OCI-LY3 (cell line): ENCODE measurements at regions not wholly inside any gene's neighbourhood (a gene's known extent, or its start where the extent isn't known, plus 50 kb on each side); places are given as distances from the start of the nearest gene placed in this dataset.

Source experiments
- H2AFZ ChIP-seq: fragments of 200-600, 300-600 bp; shearing (Covaris generic); 2 replicates; pipeline ENCODE4 v1.6.0; 2014; ENCODE audit warnings: antibody characterized with exemption, low read depth, low read length
- H3K27ac ChIP-seq: fragments of 200-600, 300-600 bp; sonication (generic); 2 replicates; pipeline ENCODE4 v1.5.1; 2014; ENCODE audit warnings: mild to moderate bottlenecking, low read length, moderate library complexity, mixed read lengths
- H3K27me3 ChIP-seq: fragments of 200-600, 300-600 bp; sonication (generic); 2 replicates; pipeline ENCODE4 v1.6.1; 2014; ENCODE audit warnings: low read depth, low read length, mixed read lengths
- H3K36me3 ChIP-seq: fragments of 200-600, 300-600 bp; sonication (generic); replicated peaks from 2 replicates; pipeline ENCODE3; 2014; ENCODE audit warnings: low read depth, low read length, mixed read lengths
- H3K4me1 ChIP-seq: fragments of 300-600, 200-600 bp; sonication (generic); 2 replicates; pipeline ENCODE4 v1.6.1; 2014; ENCODE audit warnings: low read length, mixed read lengths
- H3K4me2 ChIP-seq: fragments of 200-600, 300-600 bp; sonication (generic); 2 replicates; pipeline ENCODE4 v1.6.1; 2014; ENCODE audit warnings: low read length, mixed read lengths
- H3K4me3 ChIP-seq: fragments of 300-600, 200-600 bp; sonication (generic); 2 replicates; pipeline ENCODE4 v1.5.1; 2014; ENCODE audit warnings: antibody characterized with exemption, mild to moderate bottlenecking, low read length, moderate library complexity
- H3K79me2 ChIP-seq: fragments of 300-600, 200-600 bp; shearing (Covaris generic); 2 replicates; pipeline ENCODE4 v1.6.1; 2014; ENCODE audit warnings: mild to moderate bottlenecking, low read length, mixed read lengths
- H3K9ac ChIP-seq: fragments of 300-600, 200-600 bp; shearing (Covaris generic); 2 replicates; pipeline ENCODE4 v1.6.0; 2014; ENCODE audit warnings: mild to moderate bottlenecking, low read length, moderate library complexity
- H3K9me3 ChIP-seq: fragments of 200-600, 300-600 bp; shearing (Covaris generic); 2 replicates; pipeline ENCODE4 v1.6.1; 2014; ENCODE audit warnings: low read length, mixed read lengths; ENCODE audit not compliant: insufficient read depth
- H4K20me1 ChIP-seq: fragments of 200-600, 300-600 bp; sonication (generic); 2 replicates; pipeline ENCODE4 v1.6.1; 2016; ENCODE audit warnings: low read length, mixed read lengths; ENCODE audit not compliant: insufficient read depth
- CTCF ChIP-seq: fragments of 200-600, 300-600 bp; sonication (generic); IDR thresholded peaks from 2 replicates; pipeline ENCODE4 v1.5.1; 2014; ENCODE audit warnings: antibody characterized with exemption, low read length, low read depth
- EZH2phosphoT487 ChIP-seq: fragments of 200-600 bp; shearing (Covaris generic); IDR thresholded peaks from 2 replicates; pipeline ENCODE4 v1.6.1; 2018; ENCODE audit warnings: antibody characterized with exemption, mixed run types, low read depth

- 0 out of 2 replicates have a peak overlapping the region, but pooled peaks have one; percentile 6 for H3K27ac ChIP-seq
- TF ChIP-seq EZH2phosphoT487 (no peak), CTCF (no peak)
- H3K27me3 ChIP-seq = no peaks in the 10 kb centered on the region
- no peaks in the 10 kb centered on the region for H3K9me3 ChIP-seq
- no peaks in the 10 kb centered on the region for H3K79me2 ChIP-seq
- no peaks in the 10 kb centered on the region for H3K36me3 ChIP-seq
- H3K4me2 ChIP-seq = peak overlapping the region; percentile 38
- H2AFZ ChIP-seq = no peak overlapping the region
- no peaks in the 10 kb centered on the region for H4K20me1 ChIP-seq
- no peak overlapping the region for H3K4me3 ChIP-seq
- peaks cover 19% of the 10 kb centered on the region for H3K4me1 ChIP-seq
- no peak overlapping the region for H3K9ac ChIP-seq
Observed at GRCh38 chr14:47929334-47929733, 253.9 kb upstream of the MDGA2 start.

- no peak overlapping the region for H3K4me3 ChIP-seq
- no peak overlapping the region for H2AFZ ChIP-seq
- no peak overlapping the region for H3K4me2 ChIP-seq
- TF ChIP-seq CTCF = no peak
- no peak for TF ChIP-seq EZH2phosphoT487
- H3K9me3 ChIP-seq = no peaks in the 10 kb centered on the region
- H3K79me2 ChIP-seq = no peaks in the 10 kb centered on the region
- H3K36me3 ChIP-seq = no peaks in the 10 kb centered on the region
- H4K20me1 ChIP-seq = no peaks in the 10 kb centered on the region
- H3K4me1 ChIP-seq = peaks cover 10% of the 10 kb centered on the region
- H3K27ac ChIP-seq = no peak overlapping the region
- H3K27me3 ChIP-seq = no peaks in the 10 kb centered on the region
- no peak overlapping the region for H3K9ac ChIP-seq
Observed at GRCh38 chr14:47921133-47921532, 245.7 kb upstream of the MDGA2 start.

- H3K79me2 ChIP-seq = no peaks in the 10 kb centered on the region
- no peaks in the 10 kb centered on the region for H3K9me3 ChIP-seq
- no peak overlapping the region for H3K4me2 ChIP-seq
- H3K4me3 ChIP-seq = no peak overlapping the region
- H3K27me3 ChIP-seq = no peaks in the 10 kb centered on the region
- peaks cover 10% of the 10 kb centered on the region for H3K4me1 ChIP-seq
- H4K20me1 ChIP-seq = no peaks in the 10 kb centered on the region
- H3K36me3 ChIP-seq = no peaks in the 10 kb centered on the region
- no peak overlapping the region for H3K27ac ChIP-seq
- TF ChIP-seq CTCF (no peak), EZH2phosphoT487 (no peak)
- no peak overlapping the region for H2AFZ ChIP-seq
- no peak overlapping the region for H3K9ac ChIP-seq
Observed at GRCh38 chr14:47919997-47920396, 244.6 kb upstream of the MDGA2 start.

GRCh38 chr14:47919334-47919846 is 244.0 kb upstream of the MDGA2 start:
- Histone ChIP-seq H2AFZ (no peak overlapping the region), H3K9me3 (no peaks in the 10 kb centered on the region), H3K4me3 (no peak overlapping the region), H3K9ac (no peak overlapping the region), H3K36me3 (no peaks in the 10 kb centered on the region), H3K27me3 (no peaks in the 10 kb centered on the region), H3K4me2 (no peak overlapping the region), H3K79me2 (no peaks in the 10 kb centered on the region), H3K27ac (no peak overlapping the region), H3K4me1 (peaks cover 10% of the 10 kb centered on the region), H4K20me1 (no peaks in the 10 kb centered on the region)
- no peak for TF ChIP-seq EZH2phosphoT487
- TF ChIP-seq CTCF = no peak
